A549 (cell line): ENCODE measurements at regions not wholly inside any gene's neighbourhood (a gene's known extent, or its start where the extent isn't known, plus 50 kb on each side); places are given as distances from the start of the nearest gene placed in this dataset.

Experiments
- EP300 ChIP-seq, 2 experiments: fragments of >200 bp; sonication (Bioruptor Twin); formaldehyde crosslinking; IDR thresholded peaks; 2 replicates in 1 of 2; 3 replicates in 1 of 2; pipeline ENCODE4 v1.6.1; 2016 to 2017
- ESRRA ChIP-seq: fragments of 150-350 bp; IDR thresholded peaks from 2 replicates; pipeline ENCODE4 v1.6.1; 2014; ENCODE audit warnings: mild to moderate bottlenecking, low read length, borderline replicate concordance
- TF ChIP-seq, protein P1 (sequence below): fragments of 450-650 bp; IDR thresholded peaks from 2 replicates; pipeline ENCODE4 v1.6.1; 2014; ENCODE audit warnings: antibody characterized with exemption
- TF ChIP-seq, protein P2 (sequence below): fragments of >200 bp; sonication (Bioruptor Twin); formaldehyde crosslinking; IDR thresholded peaks from 3 replicates; pipeline ENCODE4 v1.5.1; 2016

DNA sequence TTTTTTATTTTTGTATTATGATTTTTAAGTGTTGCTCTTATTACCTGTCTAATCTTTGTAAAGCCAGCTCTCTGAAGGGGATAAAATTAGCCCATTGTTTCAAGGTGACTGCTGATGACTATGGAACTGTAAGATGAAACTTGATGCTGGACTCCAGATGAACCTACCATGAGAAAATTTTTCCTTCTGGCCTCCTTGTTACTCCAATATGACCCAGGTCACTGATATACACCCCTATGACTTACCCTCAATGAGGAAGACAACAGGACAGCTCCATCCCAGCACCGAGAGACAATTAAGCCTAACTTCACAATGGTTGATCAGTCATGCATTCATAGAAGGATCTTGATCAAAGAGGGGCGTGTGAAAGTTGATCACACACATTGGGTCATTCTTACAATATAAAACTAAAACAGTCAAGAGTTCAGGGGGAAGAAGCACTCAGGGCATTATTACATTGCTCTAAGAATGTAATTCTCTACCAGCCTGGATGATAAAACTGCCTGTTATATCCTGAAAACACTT is 230.8 kb upstream of the AGTR2 start:
- TF ChIP-seq, protein P1, sequence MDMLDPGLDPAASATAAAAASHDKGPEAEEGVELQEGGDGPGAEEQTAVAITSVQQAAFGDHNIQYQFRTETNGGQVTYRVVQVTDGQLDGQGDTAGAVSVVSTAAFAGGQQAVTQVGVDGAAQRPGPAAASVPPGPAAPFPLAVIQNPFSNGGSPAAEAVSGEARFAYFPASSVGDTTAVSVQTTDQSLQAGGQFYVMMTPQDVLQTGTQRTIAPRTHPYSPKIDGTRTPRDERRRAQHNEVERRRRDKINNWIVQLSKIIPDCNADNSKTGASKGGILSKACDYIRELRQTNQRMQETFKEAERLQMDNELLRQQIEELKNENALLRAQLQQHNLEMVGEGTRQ = no peak
- TF ChIP-seq EP300 (IDR thresholded peaks at IDR 0.05) (no peak), ESRRA (no peak)
- TF ChIP-seq, protein P2, sequence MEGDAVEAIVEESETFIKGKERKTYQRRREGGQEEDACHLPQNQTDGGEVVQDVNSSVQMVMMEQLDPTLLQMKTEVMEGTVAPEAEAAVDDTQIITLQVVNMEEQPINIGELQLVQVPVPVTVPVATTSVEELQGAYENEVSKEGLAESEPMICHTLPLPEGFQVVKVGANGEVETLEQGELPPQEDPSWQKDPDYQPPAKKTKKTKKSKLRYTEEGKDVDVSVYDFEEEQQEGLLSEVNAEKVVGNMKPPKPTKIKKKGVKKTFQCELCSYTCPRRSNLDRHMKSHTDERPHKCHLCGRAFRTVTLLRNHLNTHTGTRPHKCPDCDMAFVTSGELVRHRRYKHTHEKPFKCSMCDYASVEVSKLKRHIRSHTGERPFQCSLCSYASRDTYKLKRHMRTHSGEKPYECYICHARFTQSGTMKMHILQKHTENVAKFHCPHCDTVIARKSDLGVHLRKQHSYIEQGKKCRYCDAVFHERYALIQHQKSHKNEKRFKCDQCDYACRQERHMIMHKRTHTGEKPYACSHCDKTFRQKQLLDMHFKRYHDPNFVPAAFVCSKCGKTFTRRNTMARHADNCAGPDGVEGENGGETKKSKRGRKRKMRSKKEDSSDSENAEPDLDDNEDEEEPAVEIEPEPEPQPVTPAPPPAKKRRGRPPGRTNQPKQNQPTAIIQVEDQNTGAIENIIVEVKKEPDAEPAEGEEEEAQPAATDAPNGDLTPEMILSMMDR = no peak
